Left lobe of liver (tissue), 2 donors: ENCODE measurements at regions not wholly inside any gene's neighbourhood (a gene's known extent, or its start where the extent isn't known, plus 50 kb on each side); places are given as distances from the start of the nearest gene placed in this dataset.

Source experiments
- ATAC-seq: fragments of 200-7000 bp; cut with Tn5 transposase; one replicate; pipeline ENCODE4 v1.9.1; 2020; ENCODE audit warnings: mild to moderate bottlenecking, moderate library complexity
- DNase-seq: peaks from one replicate; pipeline ENCODE4 v3.0.0-alpha.2; 2020; ENCODE audit warnings: low spot score
- donor health status: DM: no; HTN: no; CAD: no; lungs with moderate emphysema.
- donor health status: DM: no; HTN: yes; CAD: no.

DNA sequence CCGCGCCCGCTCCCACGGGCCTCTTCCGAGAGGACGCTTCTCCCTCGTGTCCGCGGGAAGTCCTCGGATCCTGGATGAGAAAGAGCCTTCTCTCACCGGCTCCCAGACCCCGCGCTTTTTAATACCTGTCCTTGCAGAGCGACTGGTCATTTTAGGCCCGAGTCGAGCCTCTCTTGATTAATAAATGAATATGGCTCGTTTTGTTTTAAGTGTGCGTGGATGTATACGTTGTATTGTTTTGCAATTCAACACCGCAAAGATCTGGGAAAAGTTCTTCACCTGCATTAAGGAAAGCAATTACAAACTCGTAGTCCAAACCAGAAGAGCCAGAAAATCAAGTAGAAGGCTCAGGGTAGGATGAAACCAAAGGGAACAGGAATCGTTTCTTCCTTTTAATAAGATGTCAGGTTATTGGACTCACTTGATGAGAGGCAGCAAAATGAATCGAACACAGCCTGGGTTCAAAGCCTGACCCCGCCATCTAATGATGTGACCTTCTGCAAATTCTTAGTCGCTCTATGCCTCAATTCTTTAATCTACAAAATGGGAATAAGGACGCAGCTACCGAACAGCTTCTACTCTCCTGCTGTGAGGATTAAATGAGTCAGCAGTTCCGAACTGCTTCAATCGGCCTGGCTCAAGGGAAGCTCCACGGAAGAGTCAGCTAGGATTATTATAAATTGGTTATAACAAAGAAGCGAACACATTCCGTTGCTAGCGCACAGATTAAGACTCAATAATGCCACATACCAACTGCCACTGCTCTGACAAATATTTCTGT, 277.8 kb upstream of the NEBL start:
- ATAC-seq, result no peak
- DNase-seq, result no peak

DNA sequence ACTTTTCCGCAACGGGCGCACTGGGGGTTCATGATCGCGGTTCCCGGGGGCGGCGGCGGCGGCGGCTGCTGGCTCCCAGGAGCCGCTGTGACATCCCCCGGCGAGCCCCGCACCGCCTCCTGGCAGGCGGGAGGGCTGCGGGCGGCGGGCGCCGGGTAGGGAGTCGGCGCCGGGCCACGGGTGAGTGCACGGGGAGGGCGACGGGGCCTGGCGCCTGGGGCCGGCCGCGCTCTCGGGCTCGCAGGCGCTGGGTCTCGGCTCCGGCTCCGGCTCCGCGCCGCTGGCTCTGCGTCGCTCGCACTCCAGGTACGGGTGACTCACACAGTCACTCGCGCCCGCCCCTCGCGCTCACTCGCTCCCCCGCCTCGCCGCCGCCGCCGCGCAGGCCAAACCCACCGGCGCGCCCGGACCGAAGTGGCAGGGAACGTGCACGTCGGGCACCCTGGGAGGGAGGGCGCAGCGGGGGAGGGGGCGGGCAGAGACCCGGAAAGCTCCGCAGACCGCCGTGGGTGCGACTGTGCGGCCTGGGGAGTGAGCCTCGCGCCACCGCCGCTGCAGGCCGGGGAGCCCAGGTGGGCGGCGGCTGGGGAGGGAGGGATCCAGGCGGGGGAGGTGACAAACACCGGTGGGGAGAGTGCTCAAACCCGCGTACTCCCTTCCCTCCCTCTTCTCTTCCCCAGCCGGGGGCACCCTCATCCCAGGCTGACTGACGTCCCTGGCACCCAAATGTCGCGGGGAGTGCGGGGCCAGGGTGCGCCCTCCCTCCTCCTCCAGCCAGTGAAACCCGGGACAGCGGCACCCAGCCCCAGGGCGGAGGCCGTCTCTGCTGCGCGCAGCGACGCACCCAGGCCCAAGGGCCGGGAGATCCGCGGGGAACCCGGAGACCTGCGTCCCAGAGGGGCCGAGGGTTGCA, 276.9 kb upstream of the NEBL start:
- peak; percentile 81 for ATAC-seq
- peak; percentile 52 for DNase-seq

DNA sequence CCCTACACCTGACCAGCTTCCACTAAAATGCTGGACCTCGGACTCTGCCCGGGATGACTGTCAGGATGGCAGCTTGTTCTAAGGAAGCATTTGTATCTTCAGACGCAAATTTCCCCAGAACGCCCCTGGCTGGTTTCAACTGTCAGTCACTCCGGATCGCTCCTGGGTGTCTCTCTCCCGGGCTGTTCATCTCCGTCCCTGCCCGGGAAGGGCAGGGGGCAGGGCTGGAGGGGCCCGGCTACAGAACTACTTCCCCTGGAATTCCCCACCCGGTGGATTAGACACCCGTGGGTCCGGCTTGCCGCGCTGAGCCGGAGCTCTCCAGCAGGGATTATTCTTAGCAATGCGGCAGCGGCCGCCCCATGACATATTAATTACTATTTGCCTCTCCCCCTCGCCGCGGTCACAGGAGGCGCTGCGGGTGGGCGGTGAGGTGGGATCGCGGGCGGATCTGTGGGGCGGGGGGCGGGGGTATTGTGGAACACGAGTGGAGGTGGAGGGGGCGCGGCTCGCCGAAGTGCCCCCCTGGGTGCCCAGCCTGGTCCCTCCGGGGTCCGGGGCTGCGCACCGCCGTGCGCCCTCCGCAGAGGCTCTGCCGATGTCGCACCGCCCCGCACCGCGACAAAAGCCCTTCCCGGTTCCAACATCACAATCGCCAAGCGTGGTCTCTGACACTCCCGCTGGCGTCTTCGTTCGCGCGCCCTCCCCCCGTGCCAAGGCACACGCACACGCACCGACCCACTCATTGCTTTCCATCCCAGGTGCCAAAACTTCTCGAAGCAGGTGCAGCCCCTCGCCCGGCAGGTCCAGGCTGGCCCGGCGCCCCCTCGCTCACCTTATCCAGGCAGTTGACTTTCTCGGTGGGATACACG, 276.1 kb upstream of the NEBL start:
- ATAC-seq, result peak; percentile 45
- peak; percentile 44 for DNase-seq

DNA sequence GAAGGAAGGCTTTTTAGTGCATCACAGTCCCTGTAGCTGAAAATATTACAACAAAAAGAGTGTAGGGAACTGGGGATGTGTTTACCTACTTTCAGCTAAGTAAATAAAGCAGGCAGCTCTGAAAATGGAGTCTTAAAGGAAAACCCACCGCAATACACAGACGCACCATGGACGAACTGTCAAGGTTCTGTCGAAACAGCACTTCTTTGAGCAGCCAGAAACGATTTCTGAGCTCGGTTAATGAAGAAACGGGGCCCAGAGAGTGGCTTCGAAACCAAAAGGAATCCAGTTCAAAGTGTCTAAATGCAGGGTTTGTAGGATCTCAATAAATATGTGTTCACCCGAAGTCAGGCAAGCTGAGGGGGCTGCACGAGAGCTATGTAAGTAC, 275.4 kb upstream of the NEBL start:
- DNase-seq, result no peak
- ATAC-seq, result peak; percentile 40

DNA sequence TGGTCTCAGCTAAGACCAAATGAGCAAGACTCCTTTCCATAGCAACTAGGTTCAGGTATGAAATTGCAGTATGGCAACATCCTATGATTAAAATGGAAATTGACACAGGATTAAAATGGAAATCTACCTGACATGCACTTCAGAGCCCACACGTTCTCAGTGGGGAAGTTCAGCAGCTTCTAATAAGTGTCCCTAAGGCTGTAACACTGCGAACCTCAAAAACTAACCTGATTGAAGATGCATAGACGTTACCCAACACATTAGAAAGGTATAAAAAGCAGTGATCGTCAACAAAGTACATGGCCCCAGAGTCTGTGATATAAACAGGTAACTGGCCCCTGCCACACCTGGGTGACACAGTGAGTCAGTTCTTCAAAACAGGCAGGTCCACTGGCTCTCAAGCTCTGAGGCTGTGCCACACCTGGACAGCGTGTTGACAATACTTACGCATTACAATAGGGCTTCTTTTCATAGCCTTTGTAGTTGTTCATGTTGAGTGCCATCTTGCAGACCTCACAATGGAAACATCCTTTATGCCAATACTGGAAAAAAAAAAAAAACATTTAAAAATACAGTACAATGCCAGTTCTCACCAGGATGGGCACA, 274.9 kb upstream of the NEBL start:
- ATAC-seq, result no peak
- DNase-seq, result no peak

DNA sequence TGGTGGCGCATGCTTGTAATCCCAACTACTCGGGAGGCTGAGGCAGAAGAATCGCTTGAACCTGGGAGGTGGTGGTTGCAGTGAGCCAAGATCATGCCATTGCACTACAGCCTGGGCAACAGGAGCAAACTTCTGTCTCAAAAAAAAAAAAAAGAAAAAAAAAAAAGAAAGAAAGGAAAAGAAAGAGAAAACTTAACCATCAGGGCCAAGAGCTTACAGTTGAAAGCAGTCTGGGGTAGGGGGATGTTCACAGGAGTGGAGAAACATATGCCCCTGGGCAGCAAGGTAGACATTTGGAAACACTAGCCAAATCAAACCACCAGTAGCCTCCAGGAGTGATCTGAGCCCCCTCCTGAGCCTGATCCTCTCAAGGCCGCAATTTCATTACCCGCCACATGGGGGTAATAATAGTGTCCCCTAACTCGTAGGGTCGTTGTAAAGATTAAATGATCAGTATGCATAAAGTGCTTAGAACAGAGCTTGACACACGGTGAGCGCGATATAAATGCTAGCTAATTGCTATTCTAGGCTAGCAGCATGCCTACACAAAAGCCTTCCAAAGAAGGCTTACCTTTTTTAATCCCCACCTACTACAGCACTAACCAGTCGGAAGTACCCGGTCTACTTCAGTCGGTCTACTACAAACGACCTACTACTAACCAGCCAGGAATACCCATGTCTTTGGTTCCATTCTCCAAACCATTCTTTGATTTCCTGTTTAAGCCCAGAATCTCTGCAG, 274.3 kb upstream of the NEBL start:
- ATAC-seq (no peak), DNase-seq (no peak)

DNA sequence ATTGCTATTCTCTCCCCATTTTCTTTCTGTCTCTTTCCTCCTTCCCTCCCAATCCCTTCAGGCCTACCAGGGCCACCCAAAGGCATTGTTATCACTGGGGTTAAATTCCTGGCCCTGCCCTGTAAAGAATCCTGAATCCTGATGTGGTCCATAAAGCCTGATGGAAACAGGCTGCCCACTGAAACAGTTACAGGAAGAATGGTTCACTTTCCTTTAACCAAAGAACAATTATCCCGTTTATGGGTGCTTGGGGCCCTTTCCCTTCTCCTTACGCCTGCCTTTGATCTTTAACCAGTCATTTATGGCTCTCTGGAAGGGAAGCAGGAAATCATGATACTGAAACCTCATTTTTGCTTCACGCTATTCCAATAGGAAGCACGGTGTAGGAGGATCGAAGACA, 273.1 kb upstream of the NEBL start:
- DNase-seq (no peak), ATAC-seq (no peak)

DNA sequence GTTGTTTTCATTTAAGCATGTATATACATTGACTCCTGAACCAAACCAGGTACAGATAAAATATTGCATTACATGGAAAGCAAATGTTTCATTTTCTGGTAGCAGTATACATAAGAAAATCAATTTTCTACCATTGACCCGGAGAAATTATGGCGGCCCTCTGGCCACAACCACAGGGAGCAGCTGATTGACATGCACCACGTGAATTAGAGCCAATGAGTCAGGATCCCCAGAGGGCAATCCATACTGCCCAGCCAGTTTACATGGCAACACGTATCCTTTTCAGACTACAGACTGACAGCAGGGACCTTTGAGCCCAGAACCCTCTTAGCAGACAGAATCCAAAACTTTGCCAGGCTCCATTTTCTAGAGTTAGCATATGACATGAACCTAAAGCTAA, 272.2 kb upstream of the NEBL start:
- ATAC-seq (no peak), DNase-seq (no peak)

DNA sequence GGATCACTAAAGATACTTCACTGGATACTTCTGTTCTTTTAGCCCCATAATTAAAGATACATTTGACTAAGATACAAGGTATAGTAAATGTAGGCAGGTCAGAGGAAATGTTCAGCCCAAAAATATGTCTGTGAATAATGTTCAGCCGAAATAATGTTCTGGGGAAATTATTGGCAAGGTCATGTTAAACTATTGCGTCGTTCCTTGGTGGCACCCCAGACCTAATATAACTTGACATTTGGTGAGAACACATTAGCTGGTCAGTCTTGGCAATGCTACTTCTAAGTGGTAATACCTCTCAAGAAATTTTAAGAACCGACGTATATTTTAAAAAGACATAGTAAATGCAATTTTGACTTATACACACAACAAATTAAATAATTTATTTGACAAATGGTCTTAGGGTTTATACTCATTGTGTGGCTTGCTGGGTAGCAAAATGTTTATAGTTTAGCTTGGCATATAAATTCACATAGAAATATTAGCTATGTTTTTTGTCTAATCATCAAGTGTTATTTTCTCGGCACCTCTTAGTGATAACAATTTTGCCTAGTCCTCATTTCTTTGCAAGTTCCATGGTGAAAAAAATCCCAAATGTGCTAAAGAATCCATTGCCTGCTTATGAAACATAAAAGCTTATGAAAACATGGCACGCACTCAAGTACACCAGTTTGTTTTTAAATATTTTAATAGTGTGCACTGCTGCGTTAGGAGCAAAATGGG, 270.3 kb upstream of the NEBL start:
- no peak for DNase-seq
- no peak for ATAC-seq

DNA sequence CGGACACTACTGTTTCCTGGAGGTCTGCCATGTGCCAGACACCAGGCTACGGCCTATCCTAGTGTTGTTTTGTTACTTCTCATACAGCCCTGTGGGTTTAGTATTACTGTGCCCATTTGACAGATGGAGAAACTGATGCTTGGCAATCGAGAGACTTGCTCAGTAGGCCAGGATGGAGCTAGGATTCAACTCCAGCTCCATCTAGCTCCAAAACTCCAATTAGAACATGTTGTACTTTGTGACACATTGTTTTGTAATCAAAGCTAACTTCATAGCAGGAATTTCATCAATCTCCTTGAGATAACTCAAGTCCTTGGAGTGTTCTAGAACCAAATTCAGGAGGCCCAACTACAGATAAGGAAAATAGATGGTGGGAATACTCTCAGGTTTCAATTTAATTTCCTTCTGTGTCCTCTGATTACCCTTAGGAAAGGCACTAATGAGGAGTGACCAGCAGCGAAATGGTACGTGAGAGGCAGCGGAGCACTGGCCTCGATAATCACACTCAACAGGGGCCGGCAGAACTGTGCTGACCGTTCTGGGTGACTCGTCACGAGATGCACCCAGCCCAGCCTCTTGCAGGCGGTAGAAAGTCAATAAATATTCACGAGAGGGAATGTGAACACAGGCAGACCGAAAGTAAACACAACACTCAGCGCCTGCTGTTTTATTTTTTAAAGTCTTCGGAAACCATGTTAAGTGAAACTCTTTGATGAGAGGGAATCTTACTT, 269.6 kb upstream of the NEBL start:
- peak; percentile 89 for ATAC-seq

DNA sequence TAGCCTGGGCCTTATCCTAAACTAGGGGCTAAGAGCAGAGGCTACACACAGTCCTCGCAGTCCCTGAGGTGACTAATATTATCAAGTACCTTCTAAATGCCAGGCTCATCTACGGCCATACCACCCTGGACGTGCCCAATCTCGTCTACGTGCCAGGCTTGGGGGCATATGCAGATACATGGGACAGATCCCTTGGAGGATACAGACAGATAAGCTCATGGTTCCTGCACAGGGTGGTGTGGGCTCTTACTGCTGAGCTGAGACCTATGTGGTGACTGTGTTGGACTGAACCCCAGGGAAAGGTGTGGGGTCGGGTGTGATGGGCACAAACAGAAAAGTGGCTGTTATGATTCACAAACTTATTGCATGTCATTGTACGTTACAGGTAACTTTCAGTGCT, 268.4 kb upstream of the NEBL start:
- ATAC-seq, result no peak
- no peak for DNase-seq

More for the DNA sequence above, 269.6 kb upstream of the NEBL start:
- no peak for DNase-seq

DNA sequence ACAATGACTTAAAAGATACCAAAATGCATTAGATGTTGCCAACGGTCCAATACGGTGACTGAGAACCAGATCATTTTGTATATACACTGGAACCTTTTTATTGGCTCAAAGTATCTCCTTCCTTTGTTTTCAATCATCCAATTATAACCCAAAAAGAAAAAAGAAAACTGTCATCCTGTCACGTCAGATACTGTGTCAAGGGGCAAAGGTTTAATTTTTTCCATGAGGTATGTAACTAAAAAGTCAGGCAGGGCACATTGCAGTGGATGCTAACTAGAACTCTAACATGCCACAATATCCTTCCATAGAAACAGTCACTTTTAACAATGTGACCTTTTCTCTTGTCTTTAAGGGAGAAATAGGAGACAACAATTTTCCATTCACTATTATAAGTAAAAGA, 267.6 kb upstream of the NEBL start:
- ATAC-seq, result no peak

DNA sequence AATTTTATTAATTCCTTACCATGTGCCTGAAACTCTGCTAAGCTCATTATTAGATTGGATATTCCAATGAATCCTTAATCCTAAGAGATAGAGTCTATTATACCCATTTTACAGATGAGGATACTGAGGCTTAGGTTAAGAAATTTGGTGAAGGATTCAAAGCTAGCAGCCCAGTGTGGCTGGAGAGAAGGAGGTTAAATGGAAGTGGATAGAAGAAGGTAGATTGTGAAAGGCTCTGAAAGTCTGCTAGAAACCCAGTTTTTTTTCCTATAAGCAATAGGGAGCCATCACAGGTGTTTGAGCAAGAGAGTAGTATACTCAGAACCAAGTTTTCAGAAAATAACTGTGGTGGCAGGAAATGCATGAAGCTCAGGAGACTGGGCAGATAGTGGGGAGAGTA, 265.8 kb upstream of the NEBL start:
- ATAC-seq, result no peak
- DNase-seq, result no peak

More for the DNA sequence above, 267.6 kb upstream of the NEBL start:
- no peak for DNase-seq

DNA sequence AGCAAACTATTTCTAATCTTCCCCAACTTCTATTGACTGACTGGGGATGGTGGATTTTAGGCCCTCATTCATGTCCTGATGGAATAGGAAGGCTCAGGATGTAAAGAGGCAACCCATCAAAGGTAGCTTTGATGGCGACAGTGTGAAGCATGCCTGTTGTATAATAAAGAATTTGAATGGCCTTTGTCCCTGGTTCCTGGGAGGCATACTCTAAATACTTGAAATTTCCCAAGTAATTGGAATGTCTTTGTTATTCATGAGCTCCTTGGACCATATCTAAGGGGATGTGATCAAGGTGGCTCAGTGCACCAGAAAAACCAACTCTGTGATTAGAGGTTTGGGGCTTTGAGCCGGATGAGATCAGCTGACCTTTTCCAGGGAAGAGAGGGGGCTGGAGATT, 264.5 kb upstream of the NEBL start:
- no peak for DNase-seq
- no peak for ATAC-seq

DNA sequence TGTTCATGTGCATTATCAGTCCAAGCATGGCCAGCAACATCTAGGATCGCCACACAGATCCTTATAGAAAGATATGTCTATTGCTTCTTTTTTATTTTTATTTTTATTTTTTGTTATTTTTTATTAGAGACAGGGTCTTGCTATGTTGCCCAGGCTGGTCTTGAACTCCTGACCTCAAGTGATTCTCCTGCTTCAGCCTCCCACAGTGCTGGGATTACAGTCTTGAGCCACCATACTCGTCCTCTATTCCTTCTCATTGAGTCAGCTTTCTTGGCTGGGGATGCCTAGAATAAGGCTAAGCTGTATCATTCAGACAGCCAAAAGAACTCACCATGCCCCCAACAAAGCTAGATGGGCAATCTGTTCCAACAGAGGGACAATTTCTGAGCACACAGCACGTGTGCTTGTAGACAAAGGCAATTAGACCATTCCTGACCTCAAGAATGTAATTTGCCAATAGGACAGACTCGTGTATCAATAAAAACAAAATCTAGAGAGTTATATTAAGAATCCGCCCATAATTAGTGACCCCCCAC, 264.0 kb upstream of the NEBL start:
- DNase-seq (no peak), ATAC-seq (no peak)

DNA sequence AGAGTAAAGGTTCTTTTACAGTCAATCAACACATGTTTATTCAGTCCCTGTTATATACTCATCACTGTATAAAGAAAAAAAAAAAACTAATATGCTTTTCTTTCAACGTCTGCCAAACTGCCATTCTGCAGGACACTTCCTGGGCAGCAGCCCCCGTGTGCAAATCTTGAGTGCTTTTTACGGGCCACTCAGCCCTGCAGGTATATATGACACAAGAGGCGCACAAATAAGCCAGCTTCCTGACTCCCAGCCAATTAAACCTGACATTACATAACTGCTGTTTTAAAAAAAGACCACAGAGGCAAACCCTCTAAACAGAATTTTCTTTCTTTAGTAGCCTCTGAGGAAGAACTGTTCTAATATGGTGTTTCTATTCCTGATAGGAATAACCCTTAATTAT, 263.0 kb upstream of the NEBL start:
- DNase-seq (no peak), ATAC-seq (no peak)

DNA sequence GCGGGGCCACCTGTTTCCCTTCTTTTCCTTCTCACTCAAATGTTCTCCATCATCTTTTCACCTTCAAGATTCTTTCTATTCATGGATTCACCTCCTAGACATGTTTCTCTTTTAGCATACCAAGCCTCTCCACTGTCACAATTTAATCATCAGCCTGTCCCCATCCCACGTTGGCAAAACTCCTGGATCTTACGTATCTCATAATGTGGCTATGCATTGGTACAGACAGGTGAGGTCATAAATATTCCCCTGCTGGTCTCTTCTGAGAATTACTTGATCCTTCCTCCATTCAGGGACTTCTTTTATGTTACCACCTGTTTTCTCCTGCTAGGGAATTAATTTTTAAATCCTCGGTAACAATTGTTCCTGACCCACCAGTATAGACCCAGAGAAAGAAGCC, 262.6 kb upstream of the NEBL start:
- DNase-seq (no peak), ATAC-seq (no peak)

DNA sequence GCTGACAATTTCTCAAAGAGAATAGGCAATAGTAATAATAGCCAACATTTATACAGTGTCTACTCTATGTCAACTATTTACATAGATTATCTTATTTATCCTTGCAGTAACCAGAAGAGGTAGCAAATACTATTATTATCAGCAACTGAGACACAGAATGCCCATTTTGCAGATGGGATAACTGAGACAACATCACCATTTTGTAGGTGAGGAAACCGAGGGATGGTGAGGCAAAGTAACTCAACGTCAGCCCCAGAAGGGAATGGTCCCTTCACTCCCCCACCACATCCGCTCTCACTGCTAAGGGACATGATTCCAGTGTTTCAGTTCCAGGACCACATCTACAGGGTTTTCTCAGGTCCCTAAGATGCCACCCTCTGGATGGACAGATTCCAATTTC, 261.2 kb upstream of the NEBL start:
- DNase-seq (no peak), ATAC-seq (no peak)

DNA sequence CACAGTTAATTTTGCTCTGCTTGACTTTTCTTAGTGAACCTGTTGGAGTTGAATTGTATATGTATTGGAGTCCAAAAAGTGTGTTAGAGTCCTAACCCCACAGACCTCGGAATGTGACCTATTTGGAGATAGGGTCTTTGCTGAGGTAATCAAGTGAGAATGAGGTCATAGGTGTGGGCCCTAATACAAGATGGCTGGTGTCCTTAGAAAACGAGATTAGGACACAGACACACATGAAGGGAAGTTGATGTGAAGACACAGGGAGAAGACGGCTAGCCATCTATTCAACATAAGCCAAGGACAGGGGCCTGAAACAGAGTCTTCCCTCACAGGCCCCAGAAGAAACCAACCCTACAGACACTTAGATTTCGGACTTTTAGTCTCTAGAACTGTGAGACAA, 260.6 kb upstream of the NEBL start:
- DNase-seq (no peak), ATAC-seq (no peak)
